Medulla oblongata (tissue), 1 donor: ENCODE measurements at regions not wholly inside any gene's neighbourhood (a gene's known extent, or its start where the extent isn't known, plus 50 kb on each side); places are given as distances from the start of the nearest gene placed in this dataset.
A peak's percentile ranks its signal among the peaks of the same experiment; 100 is the strongest.
"Not testable (repeated sequence)": the region's sequence is repeated elsewhere in the genome, so short reads cannot be mapped to it uniquely, and the experiment has no call there.

ENCODE experiments used
- DNase-seq: peaks from one replicate; pipeline ENCODE4 v3.0.0-alpha.2; 2015; ENCODE audit errors: extremely low spot score

DNA sequence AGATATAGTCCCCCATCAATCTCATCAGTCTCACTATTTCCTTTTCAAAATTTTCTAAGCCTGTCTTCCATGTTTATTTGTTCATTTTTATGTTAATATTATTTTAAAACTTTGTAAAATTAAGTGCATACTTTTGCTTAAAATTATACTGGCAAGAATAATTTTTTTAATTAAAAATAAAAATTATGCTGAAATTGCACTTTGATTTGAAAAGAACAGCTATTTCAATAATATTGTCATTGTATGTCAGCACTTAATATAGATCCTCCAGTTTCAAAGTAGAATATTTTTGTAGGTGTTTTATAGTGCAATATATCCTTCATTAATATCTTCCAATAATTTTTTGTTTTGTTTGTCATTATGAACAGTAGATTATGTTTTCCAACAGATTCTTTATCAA, 99.0 kb upstream of the MAGI2 start:
- DNase-seq, result no peak

- peak; percentile 48 for DNase-seq
Measured at GRCh38 chr7:79548727-79549126, 95.3 kb upstream of the MAGI2 start.

GRCh38 chr7:79547132-79547531, 93.7 kb upstream of the MAGI2 start:
- no peak for DNase-seq

DNA sequence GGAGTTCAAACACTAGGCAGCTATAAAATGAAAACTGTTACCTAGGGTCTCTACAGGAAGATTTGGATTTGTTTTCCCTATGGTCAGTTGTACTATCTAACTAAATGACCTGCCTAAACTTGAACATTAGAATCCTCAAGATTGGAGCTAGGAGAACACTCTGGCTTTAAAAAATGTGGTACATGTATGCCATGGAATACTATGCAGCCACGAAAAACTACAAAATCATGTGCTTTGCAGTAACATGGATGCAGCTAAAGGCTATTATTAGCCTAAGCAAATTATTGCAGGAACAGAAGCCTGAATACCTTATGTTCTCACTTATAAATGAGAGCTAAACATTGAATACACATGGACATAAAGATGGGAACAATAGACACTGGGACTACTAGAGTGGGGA, 87.1 kb upstream of the MAGI2 start:
- no peak for DNase-seq

GRCh38 chr7:79534128-79534527, 80.7 kb upstream of the MAGI2 start:
- DNase-seq, result no peak

DNA sequence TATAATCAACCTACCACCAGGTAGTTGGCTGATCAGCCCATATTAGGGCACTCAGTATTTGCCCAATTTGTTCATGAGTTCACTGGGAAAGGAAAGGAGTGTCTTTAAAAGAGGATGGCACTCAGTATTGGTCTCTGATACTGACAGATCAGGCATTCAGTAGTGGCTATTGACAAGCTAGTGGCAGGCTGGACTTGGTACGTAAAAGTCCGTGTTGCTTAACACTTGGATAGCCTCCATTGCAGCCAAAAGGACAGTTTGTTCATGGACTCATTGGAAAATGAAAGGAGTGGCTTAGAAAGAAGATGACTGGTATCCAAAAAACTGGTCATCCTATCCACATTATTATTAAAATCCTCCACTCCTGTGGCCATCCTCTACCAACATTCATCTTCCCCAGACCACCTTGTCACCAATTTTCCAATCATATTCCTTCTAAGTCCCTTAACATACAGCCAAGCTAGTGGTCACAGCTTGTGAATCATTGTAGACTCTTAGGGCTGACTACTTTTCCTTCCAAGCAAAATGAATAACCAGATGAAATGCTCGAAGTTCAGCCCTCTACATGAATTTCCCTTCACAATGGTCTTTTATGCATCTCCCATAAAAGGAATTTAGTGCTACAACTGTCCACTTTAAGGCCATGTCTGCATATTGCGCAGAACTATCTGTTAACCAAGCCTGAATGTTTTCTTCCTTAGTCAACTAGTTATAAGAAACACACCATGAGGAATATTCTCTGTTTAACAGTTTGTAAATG, 78.6 kb upstream of the MAGI2 start:
- DNase-seq, result no peak

- DNase-seq, result no peak
Measured at GRCh38 chr7:79531116-79531515, 77.6 kb upstream of the MAGI2 start.

GRCh38 chr7:79529881-79530235, 76.4 kb upstream of the MAGI2 start:
- DNase-seq, result no peak

- no peak for DNase-seq
Measured at GRCh38 chr7:79529214-79529880, 75.9 kb upstream of the MAGI2 start.

- no peak for DNase-seq
Measured at GRCh38 chr7:79528421-79528820, 75.0 kb upstream of the MAGI2 start.

- DNase-seq, result no peak
Measured at GRCh38 chr7:79524048-79524447, 70.6 kb upstream of the MAGI2 start.

GRCh38 chr7:79523436-79523835, 70.0 kb upstream of the MAGI2 start:
- no peak for DNase-seq

DNA sequence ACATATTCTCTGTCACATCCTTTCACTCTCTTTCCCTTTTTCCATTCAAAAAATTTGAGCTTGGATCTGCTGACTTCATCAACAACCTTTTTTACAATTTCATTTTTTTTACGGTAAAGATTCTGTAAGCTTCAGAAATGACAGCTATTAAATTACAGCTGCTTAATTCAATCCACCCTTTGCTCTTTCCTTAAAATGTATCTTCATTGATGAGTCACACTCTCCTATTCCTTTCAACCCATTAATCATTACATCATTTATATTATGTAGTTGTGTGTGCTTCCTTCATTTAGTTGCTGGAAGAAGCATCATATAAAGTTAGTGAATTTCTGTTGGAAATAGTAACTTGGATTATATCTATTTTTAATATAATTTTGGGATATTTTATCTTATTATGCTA, 67.1 kb upstream of the MAGI2 start:
- DNase-seq, result no peak

DNA sequence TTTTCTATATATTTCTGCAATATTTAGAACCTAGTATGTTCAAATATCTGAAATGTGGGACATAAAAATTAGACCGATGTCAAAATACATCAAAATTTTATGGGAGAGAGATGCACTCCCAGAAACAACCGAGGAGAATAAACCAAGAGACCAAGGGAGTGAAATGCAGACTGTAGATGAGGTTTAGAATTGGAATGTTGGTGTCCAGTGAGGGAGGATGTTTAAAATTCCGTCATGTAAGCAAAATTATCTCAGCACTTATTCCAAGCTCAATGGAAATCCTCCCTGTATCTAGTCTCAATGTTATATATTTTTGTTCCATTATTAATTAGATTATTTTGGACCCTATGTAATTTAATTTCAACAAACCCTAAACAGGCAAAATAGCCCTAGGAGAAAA, 61.9 kb upstream of the MAGI2 start:
- DNase-seq, result no peak

- DNase-seq, result no peak
Measured at GRCh38 chr7:79513261-79513660, 59.8 kb upstream of the MAGI2 start.

- DNase-seq, result no peak
Measured at GRCh38 chr7:79512261-79512660, 58.8 kb upstream of the MAGI2 start.

DNA sequence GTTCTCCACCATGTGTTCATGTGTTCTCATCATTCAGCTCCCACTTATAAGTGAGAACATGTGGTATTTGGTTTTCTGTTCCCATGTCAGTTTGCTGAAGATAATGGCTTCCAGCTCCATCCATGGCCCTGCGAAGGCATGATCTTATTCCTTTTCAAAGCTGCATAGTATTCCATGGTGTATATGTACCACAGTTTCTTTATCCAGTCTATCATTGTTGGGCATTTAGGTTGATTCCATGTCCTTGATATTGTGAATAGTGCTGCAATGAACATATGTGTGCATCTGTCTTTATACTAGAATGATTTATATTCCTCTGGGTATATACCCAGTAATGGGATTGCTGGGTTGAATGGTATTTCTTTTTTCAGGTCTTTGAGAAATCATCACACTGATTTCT, 57.6 kb upstream of the MAGI2 start:
- not testable (repeated sequence) for DNase-seq

GRCh38 chr7:79507131-79507530, 53.7 kb upstream of the MAGI2 start:
- no peak for DNase-seq

DNA sequence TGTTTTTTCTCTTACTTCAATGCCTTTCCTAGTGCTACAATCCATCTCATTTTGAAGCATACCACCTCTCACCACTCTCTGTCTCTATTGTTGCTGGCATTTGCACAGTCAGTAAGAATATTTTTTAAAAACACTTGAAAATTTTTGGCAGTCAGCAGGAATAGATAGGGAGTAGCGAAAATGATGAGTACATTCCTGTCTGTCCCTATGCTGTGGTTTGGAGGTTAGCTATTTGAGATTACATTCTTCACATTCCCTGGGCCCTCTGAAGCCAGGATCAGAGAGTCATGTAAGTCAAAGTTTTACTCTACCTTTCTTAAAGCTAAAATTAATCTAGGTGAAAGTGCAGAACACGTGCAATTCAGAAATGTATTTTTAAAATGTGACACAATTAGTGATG, 53.0 kb upstream of the MAGI2 start:
- no peak for DNase-seq

DNA sequence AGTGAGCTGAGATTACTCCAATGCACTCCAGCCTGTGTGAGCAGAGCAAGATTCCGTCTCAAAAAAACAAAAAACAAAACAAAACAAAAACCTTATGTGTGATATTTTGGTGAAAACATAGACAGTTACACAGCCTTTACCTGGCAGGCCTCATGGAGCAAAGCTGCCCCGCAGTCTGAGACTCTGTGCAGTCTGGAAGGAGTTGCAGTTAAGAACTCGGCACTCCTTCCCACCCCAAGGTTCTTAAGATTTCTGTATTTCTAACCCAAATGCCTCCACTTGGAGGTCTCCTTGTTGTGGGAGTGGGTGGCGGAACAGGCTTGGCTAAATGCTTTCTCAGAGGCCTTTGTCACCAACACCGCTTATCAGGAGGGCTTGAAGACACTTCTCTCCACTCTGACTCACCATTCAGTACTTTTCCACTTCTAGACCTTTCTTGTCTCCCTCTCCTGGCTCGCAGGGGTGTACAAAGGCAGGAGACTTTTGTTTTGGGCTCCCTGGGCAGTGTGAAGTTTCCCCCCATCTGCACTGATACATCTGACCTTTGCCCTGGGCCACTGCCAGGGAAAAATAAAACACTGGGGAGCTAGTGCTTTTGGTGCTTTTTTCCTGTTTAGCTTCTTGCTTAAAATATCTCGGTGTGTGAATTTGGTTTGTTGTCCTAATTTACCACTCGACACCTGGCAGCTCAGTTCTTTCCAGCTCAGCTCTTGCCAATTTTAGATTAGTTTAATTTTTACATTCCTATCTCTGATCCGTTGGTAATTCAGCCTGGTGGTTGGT, 51.3 kb upstream of the MAGI2 start:
- DNase-seq, result peak; percentile 2
